Keratinocyte (primary cell): ENCODE measurements at regions not wholly inside any gene's neighbourhood (a gene's known extent, or its start where the extent isn't known, plus 50 kb on each side); places are given as distances from the start of the nearest gene placed in this dataset.

ENCODE experiments used
- EZH2 ChIP-seq: IDR thresholded peaks from one replicate; pipeline ENCODE4 v1.6.1; 2012; ENCODE audit warnings: inconsistent platforms, mild to moderate bottlenecking, low read length, moderate library complexity
- TF ChIP-seq, protein P1 (sequence below), 3 experiments: IDR thresholded peaks in 1 of 3; conservative IDR thresholded peaks in 1 of 3; optimal IDR thresholded peaks in 1 of 3; 2 replicates in 2 of 3; 3 replicates in 1 of 3; pipeline versions ENCODE3 to v1.5.1; 2011; ENCODE audit warnings: low read length in 3 of 3, mild to moderate bottlenecking in 3 of 3, moderate library complexity in 2 of 3, control low read depth in 1 of 3, inconsistent platforms in 1 of 3; ENCODE audit not compliant: insufficient read depth in 2 of 3; ENCODE audit errors: extremely low read depth in 1 of 3

DNA sequence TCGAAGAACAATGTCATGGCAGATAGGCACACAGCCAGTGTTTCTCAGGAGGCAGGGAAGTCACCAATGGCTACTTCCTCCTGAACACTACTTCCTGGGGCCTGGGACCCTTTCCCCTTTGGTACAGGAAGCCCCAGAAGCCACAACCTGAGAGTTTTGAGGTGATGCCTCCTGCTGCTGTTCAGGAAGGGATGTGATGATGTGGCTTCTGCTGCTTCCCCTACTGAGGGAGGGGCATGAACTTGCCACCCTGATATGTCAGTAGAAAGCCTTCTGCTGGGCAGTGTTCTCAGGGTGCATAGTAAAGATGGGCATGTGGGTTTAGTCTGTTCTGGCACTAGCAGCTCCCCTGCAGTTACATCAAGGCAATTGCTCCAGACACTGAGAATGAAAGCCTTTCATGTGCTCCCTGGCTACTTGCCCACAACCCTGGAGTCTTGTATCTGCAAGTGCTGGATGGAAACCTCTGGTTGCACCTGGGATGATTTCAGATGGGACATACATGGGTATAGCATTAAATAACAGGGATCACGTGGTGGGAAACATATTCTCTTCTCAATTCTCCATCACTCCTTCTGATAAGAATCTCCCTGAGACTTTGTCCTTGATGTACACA lies 69.3 kb downstream of the ADRA2A start:
- TF ChIP-seq EZH2, result no peak
- TF ChIP-seq, protein P1, sequence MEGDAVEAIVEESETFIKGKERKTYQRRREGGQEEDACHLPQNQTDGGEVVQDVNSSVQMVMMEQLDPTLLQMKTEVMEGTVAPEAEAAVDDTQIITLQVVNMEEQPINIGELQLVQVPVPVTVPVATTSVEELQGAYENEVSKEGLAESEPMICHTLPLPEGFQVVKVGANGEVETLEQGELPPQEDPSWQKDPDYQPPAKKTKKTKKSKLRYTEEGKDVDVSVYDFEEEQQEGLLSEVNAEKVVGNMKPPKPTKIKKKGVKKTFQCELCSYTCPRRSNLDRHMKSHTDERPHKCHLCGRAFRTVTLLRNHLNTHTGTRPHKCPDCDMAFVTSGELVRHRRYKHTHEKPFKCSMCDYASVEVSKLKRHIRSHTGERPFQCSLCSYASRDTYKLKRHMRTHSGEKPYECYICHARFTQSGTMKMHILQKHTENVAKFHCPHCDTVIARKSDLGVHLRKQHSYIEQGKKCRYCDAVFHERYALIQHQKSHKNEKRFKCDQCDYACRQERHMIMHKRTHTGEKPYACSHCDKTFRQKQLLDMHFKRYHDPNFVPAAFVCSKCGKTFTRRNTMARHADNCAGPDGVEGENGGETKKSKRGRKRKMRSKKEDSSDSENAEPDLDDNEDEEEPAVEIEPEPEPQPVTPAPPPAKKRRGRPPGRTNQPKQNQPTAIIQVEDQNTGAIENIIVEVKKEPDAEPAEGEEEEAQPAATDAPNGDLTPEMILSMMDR (optimal IDR thresholded peaks at IDR 0.05 in 1 of 3, IDR thresholded peaks at IDR 0.05 in 1 of 3, conservative IDR thresholded peaks at IDR 0.05 in 1 of 3; ENCODE audit: extremely low read depth in 1 of 3, insufficient read depth in 2 of 3, low read length in 3 of 3), result no peak
